Limb (tissue), 2 donors: ENCODE measurements at regions not wholly inside any gene's neighbourhood (a gene's known extent, or its start where the extent isn't known, plus 50 kb on each side); places are given as distances from the start of the nearest gene placed in this dataset.
"Not testable (repeated sequence)": the region's sequence is repeated elsewhere in the genome, so short reads cannot be mapped to it uniquely, and the experiment has no call there.

ENCODE experiments used
- DNase-seq, 2 donors: peaks; one replicate each; pipeline ENCODE4 v3.0.0-alpha.2; 2016; ENCODE audit errors: extremely low spot score in 2 of 2

DNA sequence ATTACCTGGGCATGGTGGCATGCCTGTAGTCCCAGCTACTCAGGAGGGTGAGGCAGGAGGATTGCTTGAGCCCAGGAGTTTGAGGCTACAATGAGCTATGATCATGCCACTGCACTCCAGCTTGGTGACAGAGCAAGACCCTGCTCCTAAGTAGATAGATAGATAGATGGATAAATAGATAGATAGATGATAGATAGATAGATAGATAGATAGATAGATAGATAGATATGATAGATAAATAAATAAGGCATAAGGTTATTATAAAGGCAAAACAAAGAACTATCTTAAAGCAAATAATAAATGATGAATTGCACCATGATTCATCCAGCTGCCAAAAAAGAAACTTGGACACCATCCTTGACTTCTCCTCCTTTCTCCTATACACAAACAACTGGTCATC, 82.0 kb upstream of the DLX6 start:
- DNase-seq, result not testable (repeated sequence)

DNA sequence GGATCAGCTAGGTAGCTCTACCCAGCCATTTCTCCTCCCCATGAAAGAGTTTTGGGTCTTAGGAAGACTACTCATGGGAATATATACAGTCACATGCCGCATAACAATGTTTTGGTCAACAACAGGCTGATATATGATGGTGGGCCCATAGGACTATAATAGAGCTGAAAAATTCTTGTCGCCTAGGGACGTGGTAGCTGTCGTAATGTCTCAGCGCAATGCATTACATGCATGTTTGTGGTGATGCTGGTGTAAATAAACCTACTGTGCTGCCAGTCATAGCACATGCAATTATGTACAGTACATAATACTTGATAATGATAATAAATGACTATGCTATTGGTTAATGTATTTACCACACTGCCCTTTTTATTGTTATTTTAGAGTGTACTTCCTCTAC, 78.2 kb upstream of the DLX6 start:
- no peak for DNase-seq

DNA sequence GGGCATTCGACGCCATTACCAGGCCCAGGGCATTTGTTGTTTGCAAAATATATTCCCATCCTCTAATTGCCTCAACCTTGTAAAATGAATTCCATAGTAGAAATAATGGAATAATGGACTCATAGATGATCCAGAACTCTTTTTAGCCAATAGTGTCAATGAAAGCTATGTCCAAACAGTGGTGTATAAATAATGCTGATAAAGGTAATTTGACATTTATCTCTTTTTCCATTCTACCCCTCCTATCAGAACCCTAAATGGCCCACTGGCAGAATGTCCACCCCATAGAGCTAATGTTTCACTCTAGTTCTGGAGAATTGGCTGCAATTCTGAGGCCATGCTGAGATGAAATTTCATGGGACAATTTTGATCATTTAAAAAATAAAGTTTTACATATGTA, 76.4 kb upstream of the DLX6 start:
- no peak for DNase-seq

DNA sequence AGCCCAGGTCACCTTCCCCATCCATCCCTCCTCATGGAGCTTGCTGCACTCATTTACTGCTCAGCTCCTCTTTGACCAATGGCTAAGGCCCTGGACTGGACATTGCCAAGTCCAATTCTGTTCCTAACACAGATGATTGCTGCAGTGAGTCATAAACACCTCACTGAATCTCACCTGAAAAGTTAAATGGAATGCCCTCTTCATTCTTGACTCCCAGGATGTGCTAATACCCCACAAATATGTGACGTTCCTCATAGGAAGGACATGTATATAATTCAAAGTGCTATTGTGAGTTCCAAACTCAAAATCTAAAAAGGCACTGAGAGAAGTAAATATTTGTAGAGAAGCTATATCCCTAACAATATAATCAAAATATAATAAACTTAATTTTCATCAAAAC, 73.5 kb upstream of the DLX6 start:
- DNase-seq, result no peak

GRCh38 chr7:96933067-96933645, 72.2 kb upstream of the DLX6 start:
- no peak for DNase-seq

DNA sequence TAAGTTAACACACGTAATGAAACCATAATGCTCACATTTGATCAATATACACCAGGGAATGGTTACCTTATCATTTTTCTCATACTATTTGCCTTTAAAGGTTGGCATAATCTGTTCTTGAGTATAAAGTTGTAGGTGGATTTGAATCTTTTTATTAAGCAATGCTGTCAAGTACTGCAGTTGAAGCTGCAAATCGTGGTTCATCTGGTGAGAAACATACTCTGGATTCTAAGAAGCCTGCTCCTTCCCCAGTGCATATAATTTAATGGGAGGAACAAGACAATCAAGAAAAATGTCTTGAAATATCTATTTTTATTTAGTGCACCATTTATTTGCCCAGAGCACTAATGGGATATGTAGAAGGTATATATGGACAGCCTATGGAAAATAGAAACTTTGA, 68.7 kb upstream of the DLX6 start:
- no peak for DNase-seq

DNA sequence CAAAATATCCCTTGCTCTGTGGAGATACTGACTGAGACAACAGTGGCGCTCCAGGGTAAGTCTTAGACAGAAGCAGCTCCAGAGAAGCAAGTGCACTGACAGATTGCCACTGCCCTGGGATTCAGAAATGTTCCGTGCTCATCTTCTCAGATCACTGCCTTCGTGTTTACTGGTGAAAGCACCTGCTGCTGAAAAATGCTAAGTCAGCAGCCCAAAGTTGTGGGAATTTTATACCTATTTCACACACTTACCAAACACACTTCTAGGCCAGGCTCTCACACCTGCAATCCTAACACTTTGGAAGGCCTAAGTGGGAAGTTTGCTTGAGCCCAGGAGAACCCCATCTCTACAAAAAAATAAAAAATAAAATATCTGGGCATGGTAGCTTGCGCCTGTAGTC, 63.2 kb upstream of the DLX6 start:
- DNase-seq, result no peak

DNA sequence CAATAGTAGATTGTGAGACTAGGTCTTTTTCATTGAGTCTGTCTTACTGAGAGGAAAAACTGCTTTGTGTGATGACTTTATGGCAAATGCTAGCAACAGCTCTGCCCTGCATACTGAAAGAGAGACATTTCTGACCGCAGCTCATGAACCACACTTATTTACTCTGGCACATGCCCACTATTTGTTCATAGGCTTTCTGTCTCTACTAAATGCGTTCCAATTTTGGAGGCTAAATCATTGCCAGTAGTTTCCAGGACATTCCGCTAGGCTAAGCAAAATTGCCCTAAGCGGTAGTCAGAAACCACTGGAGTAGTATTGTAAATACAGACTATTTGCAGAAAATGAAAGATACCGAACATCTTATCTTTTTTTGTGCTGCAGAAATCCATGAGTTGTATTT, 55.6 kb upstream of the DLX6 start:
- peak in 1 of 2 donors; percentile 10 for DNase-seq

- no peak for DNase-seq
Observed at GRCh38 chr7:96952974-96953391, 52.4 kb upstream of the DLX6 start.

- DNase-seq, result no peak
Observed at GRCh38 chr7:96953676-96954513, 51.5 kb upstream of the DLX6 start.
